ENCODE measurements at regions not wholly inside any gene's neighbourhood (a gene's known extent, or its start where the extent isn't known, plus 50 kb on each side); places are given as distances from the start of the nearest gene placed in this dataset.
"Not testable (repeated sequence)": the region's sequence is repeated elsewhere in the genome, so short reads cannot be mapped to it uniquely, and the experiment has no call there.

- H3K4me3 ChIP-seq (ENCODE audit: low read length): no peak overlapping the region
- TF ChIP-seq ZNF274 (IDR thresholded peaks at IDR 0.05; ENCODE audit: low read depth, low read length): no peak
These were observed 402.1 kb upstream of the SEMA6A start for GRCh38 chr5:116976767-116977166.

- no peak overlapping the region for H3K4me3 ChIP-seq (ENCODE audit: low read length)
- TF ChIP-seq ZNF274 (IDR thresholded peaks at IDR 0.05; ENCODE audit: low read depth, low read length): no peak
These were observed 396.5 kb upstream of the SEMA6A start for GRCh38 chr5:116971131-116971530.

GRCh38 chr5:116970318-116970717 is 395.7 kb upstream of the SEMA6A start:
- H3K4me3 ChIP-seq (ENCODE audit: low read length): no peak overlapping the region
- no peak for TF ChIP-seq ZNF274 (IDR thresholded peaks at IDR 0.05; ENCODE audit: low read depth, low read length)

- TF ChIP-seq ZNF274 (IDR thresholded peaks at IDR 0.05; ENCODE audit: low read depth, low read length): no peak
These were observed 389.8 kb upstream of the SEMA6A start for GRCh38 chr5:116964438-116964837.

GRCh38 chr5:116961021-116961420 is 386.4 kb upstream of the SEMA6A start:
- H3K4me3 ChIP-seq (ENCODE audit: low read length): no peak overlapping the region
- no peak for TF ChIP-seq ZNF274 (IDR thresholded peaks at IDR 0.05; ENCODE audit: low read depth, low read length)

More at GRCh38 chr5:116964438-116964837, 389.8 kb upstream of the SEMA6A start:
- H3K4me3 ChIP-seq (ENCODE audit: low read length): no peak overlapping the region

- no peak for TF ChIP-seq ZNF274 (IDR thresholded peaks at IDR 0.05; ENCODE audit: low read depth, low read length)
- no peak overlapping the region for H3K4me3 ChIP-seq (ENCODE audit: low read length)
These were observed 385.2 kb upstream of the SEMA6A start for GRCh38 chr5:116959843-116960242.

GRCh38 chr5:116953251-116953930 is 378.8 kb upstream of the SEMA6A start:
- no peak for TF ChIP-seq ZNF274 (IDR thresholded peaks at IDR 0.05; ENCODE audit: low read depth, low read length)

GRCh38 chr5:116951219-116951618 is 376.6 kb upstream of the SEMA6A start:
- TF ChIP-seq ZNF274 (IDR thresholded peaks at IDR 0.05; ENCODE audit: low read depth, low read length): no peak
- no peak overlapping the region for H3K4me3 ChIP-seq (ENCODE audit: low read length)

More at GRCh38 chr5:116953251-116953930, 378.8 kb upstream of the SEMA6A start:
- no peak overlapping the region for H3K4me3 ChIP-seq (ENCODE audit: low read length)

- TF ChIP-seq ZNF274 (IDR thresholded peaks at IDR 0.05; ENCODE audit: low read depth, low read length): no peak
- no peak overlapping the region for H3K4me3 ChIP-seq (ENCODE audit: low read length)
These were observed 373.3 kb upstream of the SEMA6A start for GRCh38 chr5:116947691-116948528.

GRCh38 chr5:116945613-116946382 is 371.2 kb upstream of the SEMA6A start:
- H3K4me3 ChIP-seq (ENCODE audit: low read length): not testable (repeated sequence)

- TF ChIP-seq ZNF274 (IDR thresholded peaks at IDR 0.05; ENCODE audit: low read depth, low read length): no peak
- no peak overlapping the region for H3K4me3 ChIP-seq (ENCODE audit: low read length)
These were observed 369.6 kb upstream of the SEMA6A start for GRCh38 chr5:116944183-116944582.

GRCh38 chr5:116942622-116943021 is 368.0 kb upstream of the SEMA6A start:
- H3K4me3 ChIP-seq (ENCODE audit: low read length): no peak overlapping the region
- TF ChIP-seq ZNF274 (IDR thresholded peaks at IDR 0.05; ENCODE audit: low read depth, low read length): no peak

- no peak for TF ChIP-seq ZNF274 (IDR thresholded peaks at IDR 0.05; ENCODE audit: low read depth, low read length)
- H3K4me3 ChIP-seq (ENCODE audit: low read length): no peak overlapping the region
These were observed 365.0 kb upstream of the SEMA6A start for GRCh38 chr5:116939641-116940040.

GRCh38 chr5:116938488-116938887 is 363.9 kb upstream of the SEMA6A start:
- H3K4me3 ChIP-seq (ENCODE audit: low read length): no peak overlapping the region

More at GRCh38 chr5:116938488-116938887, 363.9 kb upstream of the SEMA6A start:
- TF ChIP-seq ZNF274 (IDR thresholded peaks at IDR 0.05; ENCODE audit: low read depth, low read length): no peak

Measured in GM08714 (cell line).